ENCODE measurements at regions not wholly inside any gene's neighbourhood (a gene's known extent, or its start where the extent isn't known, plus 50 kb on each side); places are given as distances from the start of the nearest gene placed in this dataset.

GRCh38 chr5:61995486-61995885 is 310.5 kb upstream of the KIF2A start:
- DNase-seq, result no peak
- Histone ChIP-seq H3K36me3 (no peaks in the 10 kb centered on the region), H3K4me1 (no peaks in the 10 kb centered on the region), H3K9me3 (no peaks in the 10 kb centered on the region), H3K27me3 (no peaks in the 10 kb centered on the region), H3K27ac (no peak overlapping the region), H3K4me3 (replicated peaks in 1 of 3) (no peak overlapping the region)
- TF ChIP-seq CTCF (IDR thresholded peaks at IDR 0.05) (no peak), POLR2A (IDR thresholded peaks at IDR 0.05) (no peak)
- 80 to 88% methylated on average over 2 of the region's 2 CpGs for whole genome bisulfite sequencing, 2 donors
- intact Hi-C loops (cut with DNase I), result no loop called here

- H3K4me1 ChIP-seq, result no peaks in the 10 kb centered on the region
- no peaks in the 10 kb centered on the region for H3K9me3 ChIP-seq
- H3K27me3 ChIP-seq, result no peaks in the 10 kb centered on the region
- no peak for DNase-seq
- H3K36me3 ChIP-seq, result no peaks in the 10 kb centered on the region
- H3K4me3 ChIP-seq (replicated peaks in 1 of 3), result no peak overlapping the region
- TF ChIP-seq CTCF (IDR thresholded peaks at IDR 0.05) (no peak), POLR2A (IDR thresholded peaks at IDR 0.05) (no peak)
- intact Hi-C loops (cut with DNase I), result no loop called here
- no peak overlapping the region for H3K27ac ChIP-seq
These were observed 306.6 kb upstream of the KIF2A start for GRCh38 chr5:61999371-61999770.

DNA sequence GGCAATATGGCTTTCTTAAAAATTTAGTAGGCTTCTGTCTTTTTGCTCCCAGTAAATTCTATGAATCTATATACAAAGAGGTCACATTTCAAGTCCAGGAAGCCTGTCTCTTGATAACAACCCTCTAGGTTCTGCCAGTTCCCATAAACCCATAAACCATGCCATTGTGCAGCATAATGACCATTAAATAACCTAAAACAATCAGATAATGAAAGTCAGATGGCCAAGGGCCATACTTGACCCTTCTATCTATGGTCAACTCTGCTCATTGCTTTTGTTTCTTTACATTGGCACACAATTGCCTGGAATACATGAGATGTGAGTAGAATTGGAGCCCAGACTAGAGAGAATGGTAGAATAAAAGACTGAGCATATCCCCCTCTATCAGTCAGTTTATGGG is 305.4 kb upstream of the KIF2A start:
- TF ChIP-seq POLR2A (IDR thresholded peaks at IDR 0.05), result no peak
- no peak for TF ChIP-seq CTCF (IDR thresholded peaks at IDR 0.05)
- no peaks in the 10 kb centered on the region for H3K27me3 ChIP-seq
- intact Hi-C loops (cut with DNase I), result no loop called here
- no peaks in the 10 kb centered on the region for H3K36me3 ChIP-seq
- H3K27ac ChIP-seq, result no peak overlapping the region
- no peak overlapping the region for H3K4me3 ChIP-seq (replicated peaks in 1 of 3)
- no peak for DNase-seq
- H3K4me1 ChIP-seq, result no peaks in the 10 kb centered on the region
- H3K9me3 ChIP-seq, result no peaks in the 10 kb centered on the region

DNA sequence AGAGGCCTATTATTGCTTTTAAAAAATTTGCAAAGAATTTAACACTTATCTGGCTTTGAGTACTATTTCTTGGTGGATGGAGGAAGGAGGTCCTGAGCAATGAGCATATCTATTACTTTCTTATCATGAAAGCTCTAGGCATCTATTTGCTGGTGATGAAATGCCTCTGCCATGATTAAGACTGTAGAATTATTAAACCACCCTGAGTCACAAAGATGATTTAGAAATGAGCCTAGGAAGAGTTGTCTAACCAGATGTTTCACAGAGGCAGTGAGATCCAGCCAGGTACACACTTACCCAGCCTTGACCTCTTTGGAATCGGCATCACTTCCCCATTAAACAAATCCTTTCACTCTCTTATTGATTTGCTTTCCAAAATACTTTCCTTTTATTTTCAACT is 304.4 kb upstream of the KIF2A start:
- WGBS, 2 donors, result 69 to 92% methylated on average over 1 of the region's 1 CpG
- no peaks in the 10 kb centered on the region for H3K4me1 ChIP-seq
- H3K27me3 ChIP-seq, result no peaks in the 10 kb centered on the region
- intact Hi-C loops (cut with DNase I), result no loop called here
- DNase-seq, result no peak
- no peak overlapping the region for H3K4me3 ChIP-seq (replicated peaks in 1 of 3)
- TF ChIP-seq CTCF (IDR thresholded peaks at IDR 0.05), result no peak
- TF ChIP-seq POLR2A (IDR thresholded peaks at IDR 0.05), result no peak
- H3K27ac ChIP-seq, result no peak overlapping the region
- H3K9me3 ChIP-seq, result no peaks in the 10 kb centered on the region
- H3K36me3 ChIP-seq, result no peaks in the 10 kb centered on the region

- Histone ChIP-seq H3K27me3 (no peaks in the 10 kb centered on the region), H3K36me3 (no peaks in the 10 kb centered on the region), H3K4me3 (replicated peaks in 1 of 3) (no peak overlapping the region), H3K4me1 (no peaks in the 10 kb centered on the region), H3K27ac (no peak overlapping the region), H3K9me3 (no peaks in the 10 kb centered on the region)
- 59 to 61% methylated on average over 2 of the region's 2 CpGs for WGBS, 2 donors
- intact Hi-C loops (cut with DNase I), result no loop called here
- TF ChIP-seq CTCF (IDR thresholded peaks at IDR 0.05), result no peak
- no peak for TF ChIP-seq POLR2A (IDR thresholded peaks at IDR 0.05)
- no peak for DNase-seq
These were observed 303.6 kb upstream of the KIF2A start for GRCh38 chr5:62002436-62002835.
